ENCODE measurements at regions not wholly inside any gene's neighbourhood (a gene's known extent, or its start where the extent isn't known, plus 50 kb on each side); places are given as distances from the start of the nearest gene placed in this dataset.

GRCh38 chr7:94264756-94265155 lies 129.9 kb upstream of the COL1A2 start:
- no peak for FAIRE-seq
- TF ChIP-seq TAF1 (IDR thresholded peaks at IDR 0.05; ENCODE audit: low read depth, low read length) (no peak), POLR2AphosphoS5 (IDR thresholded peaks at IDR 0.05; ENCODE audit: low read depth, low read length) (no peak), POLR2A (IDR thresholded peaks at IDR 0.05; ENCODE audit: low read depth, low read length) (no peak), SPI1 (IDR thresholded peaks at IDR 0.05; ENCODE audit: low read depth, low read length) (no peak), POU2F2 (IDR thresholded peaks at IDR 0.05; ENCODE audit: low read depth, low read length) (no peak), PAX5 (IDR thresholded peaks at IDR 0.05; ENCODE audit: insufficient read depth, low read length, severe bottlenecking) (no peak)
- no peak for DNase-seq (ENCODE audit: insufficient read length, low spot score)

GRCh38 chr7:94265456-94265855 lies 129.2 kb upstream of the COL1A2 start:
- DNase-seq (ENCODE audit: insufficient read length, low spot score) (no peak), FAIRE-seq (no peak)
- no peak for TF ChIP-seq SPI1 (IDR thresholded peaks at IDR 0.05; ENCODE audit: low read depth, low read length)
- TF ChIP-seq POLR2A (IDR thresholded peaks at IDR 0.05; ENCODE audit: low read depth, low read length) = no peak

GRCh38 chr7:94266238-94266644 lies 128.5 kb upstream of the COL1A2 start:
- DNase-seq (ENCODE audit: insufficient read length, low spot score) = no peak
- FAIRE-seq = no peak
- TF ChIP-seq SPI1 (IDR thresholded peaks at IDR 0.05; ENCODE audit: low read depth, low read length) = no peak
- TF ChIP-seq TAF1 (IDR thresholded peaks at IDR 0.05; ENCODE audit: low read depth, low read length) = no peak
- no peak for TF ChIP-seq POLR2A (IDR thresholded peaks at IDR 0.05; ENCODE audit: low read depth, low read length)
- no peak for TF ChIP-seq POU2F2 (IDR thresholded peaks at IDR 0.05; ENCODE audit: low read depth, low read length)
- TF ChIP-seq POLR2AphosphoS5 (IDR thresholded peaks at IDR 0.05; ENCODE audit: low read depth, low read length) = no peak
- no peak for TF ChIP-seq PAX5 (IDR thresholded peaks at IDR 0.05; ENCODE audit: insufficient read depth, low read length, severe bottlenecking)

- no peak for DNase-seq (ENCODE audit: insufficient read length, low spot score)
- no peak for TF ChIP-seq TAF1 (IDR thresholded peaks at IDR 0.05; ENCODE audit: low read depth, low read length)
- TF ChIP-seq SPI1 (IDR thresholded peaks at IDR 0.05; ENCODE audit: low read depth, low read length) = no peak
- FAIRE-seq = no peak
Observed at GRCh38 chr7:94270772-94271171, 123.9 kb upstream of the COL1A2 start.

- TF ChIP-seq POLR2A (IDR thresholded peaks at IDR 0.05; ENCODE audit: low read depth, low read length) (no peak), POU2F2 (IDR thresholded peaks at IDR 0.05; ENCODE audit: low read depth, low read length) (no peak), POLR2AphosphoS5 (IDR thresholded peaks at IDR 0.05; ENCODE audit: low read depth, low read length) (no peak), SPI1 (IDR thresholded peaks at IDR 0.05; ENCODE audit: low read depth, low read length) (no peak), TAF1 (IDR thresholded peaks at IDR 0.05; ENCODE audit: low read depth, low read length) (no peak), PAX5 (IDR thresholded peaks at IDR 0.05; ENCODE audit: insufficient read depth, low read length, severe bottlenecking) (no peak)
- FAIRE-seq (no peak), DNase-seq (ENCODE audit: insufficient read length, low spot score) (no peak)
Observed at GRCh38 chr7:94272821-94273583, 121.7 kb upstream of the COL1A2 start.

- DNase-seq (ENCODE audit: insufficient read length, low spot score) = no peak
- FAIRE-seq = no peak
- TF ChIP-seq POLR2AphosphoS5 (IDR thresholded peaks at IDR 0.05; ENCODE audit: low read depth, low read length) (no peak), POU2F2 (IDR thresholded peaks at IDR 0.05; ENCODE audit: low read depth, low read length) (no peak), PAX5 (IDR thresholded peaks at IDR 0.05; ENCODE audit: insufficient read depth, low read length, severe bottlenecking) (no peak), SPI1 (IDR thresholded peaks at IDR 0.05; ENCODE audit: low read depth, low read length) (no peak), TAF1 (IDR thresholded peaks at IDR 0.05; ENCODE audit: low read depth, low read length) (no peak), POLR2A (IDR thresholded peaks at IDR 0.05; ENCODE audit: low read depth, low read length) (no peak)
Observed at GRCh38 chr7:94274828-94275227, 119.9 kb upstream of the COL1A2 start.

GRCh38 chr7:94276027-94276426 lies 118.7 kb upstream of the COL1A2 start:
- TF ChIP-seq POLR2AphosphoS5 (IDR thresholded peaks at IDR 0.05; ENCODE audit: low read depth, low read length) (no peak), SPI1 (IDR thresholded peaks at IDR 0.05; ENCODE audit: low read depth, low read length) (no peak), PAX5 (IDR thresholded peaks at IDR 0.05; ENCODE audit: insufficient read depth, low read length, severe bottlenecking) (no peak), POU2F2 (IDR thresholded peaks at IDR 0.05; ENCODE audit: low read depth, low read length) (no peak), TAF1 (IDR thresholded peaks at IDR 0.05; ENCODE audit: low read depth, low read length) (no peak), POLR2A (IDR thresholded peaks at IDR 0.05; ENCODE audit: low read depth, low read length) (no peak)
- FAIRE-seq (no peak), DNase-seq (ENCODE audit: insufficient read length, low spot score) (no peak)

- TF ChIP-seq POLR2AphosphoS5 (IDR thresholded peaks at IDR 0.05; ENCODE audit: low read depth, low read length) = no peak
- no peak for TF ChIP-seq TAF1 (IDR thresholded peaks at IDR 0.05; ENCODE audit: low read depth, low read length)
- TF ChIP-seq SPI1 (IDR thresholded peaks at IDR 0.05; ENCODE audit: low read depth, low read length) = no peak
- TF ChIP-seq POLR2A (IDR thresholded peaks at IDR 0.05; ENCODE audit: low read depth, low read length) = no peak
- no peak for TF ChIP-seq POU2F2 (IDR thresholded peaks at IDR 0.05; ENCODE audit: low read depth, low read length)
- TF ChIP-seq PAX5 (IDR thresholded peaks at IDR 0.05; ENCODE audit: insufficient read depth, low read length, severe bottlenecking) = no peak
- FAIRE-seq = peak; percentile 51
- no peak for DNase-seq (ENCODE audit: insufficient read length, low spot score)
Observed at GRCh38 chr7:94276795-94277194, 117.9 kb upstream of the COL1A2 start.

- TF ChIP-seq POLR2A (IDR thresholded peaks at IDR 0.05; ENCODE audit: low read depth, low read length) (no peak), TAF1 (IDR thresholded peaks at IDR 0.05; ENCODE audit: low read depth, low read length) (no peak), POU2F2 (IDR thresholded peaks at IDR 0.05; ENCODE audit: low read depth, low read length) (no peak), PAX5 (IDR thresholded peaks at IDR 0.05; ENCODE audit: insufficient read depth, low read length, severe bottlenecking) (no peak), POLR2AphosphoS5 (IDR thresholded peaks at IDR 0.05; ENCODE audit: low read depth, low read length) (no peak), SPI1 (IDR thresholded peaks at IDR 0.05; ENCODE audit: low read depth, low read length) (no peak)
- FAIRE-seq (no peak), DNase-seq (ENCODE audit: insufficient read length, low spot score) (no peak)
Observed at GRCh38 chr7:94277236-94277635, 117.5 kb upstream of the COL1A2 start.

- FAIRE-seq (no peak), DNase-seq (ENCODE audit: insufficient read length, low spot score) (no peak)
- no peak for TF ChIP-seq PAX5 (IDR thresholded peaks at IDR 0.05; ENCODE audit: insufficient read depth, low read length, severe bottlenecking)
- no peak for TF ChIP-seq TAF1 (IDR thresholded peaks at IDR 0.05; ENCODE audit: low read depth, low read length)
- no peak for TF ChIP-seq POLR2A (IDR thresholded peaks at IDR 0.05; ENCODE audit: low read depth, low read length)
- no peak for TF ChIP-seq POU2F2 (IDR thresholded peaks at IDR 0.05; ENCODE audit: low read depth, low read length)
Observed at GRCh38 chr7:94280851-94281250, 113.8 kb upstream of the COL1A2 start.

Data from GM12891 (cell line).